ENCODE measurements at regions not wholly inside any gene's neighbourhood (a gene's known extent, or its start where the extent isn't known, plus 50 kb on each side); places are given as distances from the start of the nearest gene placed in this dataset.

GRCh38 chr5:60369391-60369790, 330.6 kb downstream of the DEPDC1B start:
- H3K79me2 ChIP-seq (ENCODE audit: insufficient read depth, low read length): no peaks in the 10 kb centered on the region
- H3K27me3 ChIP-seq (ENCODE audit: insufficient read depth, low read length, poor library complexity, severe bottlenecking): no peaks in the 10 kb centered on the region
- H3K9me2 ChIP-seq (replicated peaks; ENCODE audit: low read depth, low read length): no peaks in the 10 kb centered on the region
- H3K9me3 ChIP-seq (ENCODE audit: insufficient read depth, low read depth, low read length): no peaks in the 10 kb centered on the region
- H3F3A ChIP-seq (ENCODE audit: low read depth): no peaks in the 10 kb centered on the region
- no peaks in the 10 kb centered on the region for H3K4me1 ChIP-seq (ENCODE audit: insufficient read depth, low read length, poor library complexity, severe bottlenecking)
- no peak overlapping the region for H2AFZ ChIP-seq (ENCODE audit: low read length)
- no peak for TF ChIP-seq CTCF (conservative IDR thresholded peaks at IDR 0.05; ENCODE audit: low read length)
- no peaks in the 10 kb centered on the region for H3K36me3 ChIP-seq (ENCODE audit: insufficient read depth, low read length)
- H3K9ac ChIP-seq (ENCODE audit: low read depth, low read length, poor library complexity, severe bottlenecking): no peak overlapping the region
- no peak overlapping the region for H3K4me2 ChIP-seq (ENCODE audit: low read depth, low read length, poor library complexity, severe bottlenecking)
- H4K20me1 ChIP-seq (ENCODE audit: insufficient read depth, low read length, poor library complexity, severe bottlenecking): no peaks in the 10 kb centered on the region
- no peak overlapping the region for H3K4me3 ChIP-seq (ENCODE audit: low read length, poor library complexity, severe bottlenecking)

GRCh38 chr5:60368100-60368499, 331.9 kb downstream of the DEPDC1B start:
- TF ChIP-seq CTCF (conservative IDR thresholded peaks at IDR 0.05; ENCODE audit: low read length) (no peak), EZH2phosphoT487 (IDR thresholded peaks at IDR 0.05; ENCODE audit: borderline replicate concordance) (no peak)
- Histone ChIP-seq H3K36me3 (ENCODE audit: insufficient read depth, low read length) (no peaks in the 10 kb centered on the region), H3K4me2 (ENCODE audit: low read depth, low read length, poor library complexity, severe bottlenecking) (no peak overlapping the region), H3K4me3 (ENCODE audit: low read length, poor library complexity, severe bottlenecking) (no peak overlapping the region), H3K9ac (ENCODE audit: low read depth, low read length, poor library complexity, severe bottlenecking) (no peak overlapping the region), H3K9me2 (replicated peaks; ENCODE audit: low read depth, low read length) (no peaks in the 10 kb centered on the region), H3F3A (ENCODE audit: low read depth) (no peaks in the 10 kb centered on the region), H3K4me1 (ENCODE audit: insufficient read depth, low read length, poor library complexity, severe bottlenecking) (no peaks in the 10 kb centered on the region), H3K79me2 (ENCODE audit: insufficient read depth, low read length) (no peaks in the 10 kb centered on the region), H3K9me3 (ENCODE audit: insufficient read depth, low read depth, low read length) (no peaks in the 10 kb centered on the region), H3K27me3 (ENCODE audit: insufficient read depth, low read length, poor library complexity, severe bottlenecking) (no peaks in the 10 kb centered on the region), H4K20me1 (ENCODE audit: insufficient read depth, low read length, poor library complexity, severe bottlenecking) (no peaks in the 10 kb centered on the region), H2AFZ (ENCODE audit: low read length) (no peak overlapping the region)

- H3K27me3 ChIP-seq (ENCODE audit: insufficient read depth, low read length, poor library complexity, severe bottlenecking): no peaks in the 10 kb centered on the region
- TF ChIP-seq CTCF (conservative IDR thresholded peaks at IDR 0.05; ENCODE audit: low read length) (no peak), EZH2phosphoT487 (IDR thresholded peaks at IDR 0.05; ENCODE audit: borderline replicate concordance) (no peak)
- H3K4me2 ChIP-seq (ENCODE audit: low read depth, low read length, poor library complexity, severe bottlenecking): no peak overlapping the region
- no peaks in the 10 kb centered on the region for H4K20me1 ChIP-seq (ENCODE audit: insufficient read depth, low read length, poor library complexity, severe bottlenecking)
- no peak overlapping the region for H3K4me3 ChIP-seq (ENCODE audit: low read length, poor library complexity, severe bottlenecking)
- H3K4me1 ChIP-seq (ENCODE audit: insufficient read depth, low read length, poor library complexity, severe bottlenecking): no peaks in the 10 kb centered on the region
- H3K36me3 ChIP-seq (ENCODE audit: insufficient read depth, low read length): no peaks in the 10 kb centered on the region
- H3F3A ChIP-seq (ENCODE audit: low read depth): no peaks in the 10 kb centered on the region
- H3K9me3 ChIP-seq (ENCODE audit: insufficient read depth, low read depth, low read length): no peaks in the 10 kb centered on the region
- H2AFZ ChIP-seq (ENCODE audit: low read length): no peak overlapping the region
- H3K9ac ChIP-seq (ENCODE audit: low read depth, low read length, poor library complexity, severe bottlenecking): no peak overlapping the region
- H3K9me2 ChIP-seq (replicated peaks; ENCODE audit: low read depth, low read length): no peaks in the 10 kb centered on the region
- no peaks in the 10 kb centered on the region for H3K79me2 ChIP-seq (ENCODE audit: insufficient read depth, low read length)
These were observed 333.5 kb downstream of the DEPDC1B start for GRCh38 chr5:60366489-60366888.

Data from Loucy (cell line).